C4-2B (cell line): ENCODE measurements at regions not wholly inside any gene's neighbourhood (a gene's known extent, or its start where the extent isn't known, plus 50 kb on each side); places are given as distances from the start of the nearest gene placed in this dataset.

Experiments used
- CTCF ChIP-seq: fragments of 450-650 bp; conservative IDR thresholded peaks from 2 replicates; pipeline ENCODE4 v1.5.1; 2017; ENCODE audit warnings: mild to moderate bottlenecking
- ZFX ChIP-seq: fragments of 450-650 bp; IDR thresholded peaks from 2 replicates; pipeline ENCODE4 v1.6.1; 2017

- peak; percentile 91 for TF ChIP-seq CTCF
- TF ChIP-seq ZFX = no peak
Observed at GRCh38 chr20:24100370-24101011, 111.9 kb upstream of the GGTLC1 start.
